ENCODE measurements at regions not wholly inside any gene's neighbourhood (a gene's known extent, or its start where the extent isn't known, plus 50 kb on each side); places are given as distances from the start of the nearest gene placed in this dataset.

GRCh38 chr13:84823528-84823927 lies 941.3 kb upstream of the SLITRK1 start:
- TF ChIP-seq, protein P1, sequence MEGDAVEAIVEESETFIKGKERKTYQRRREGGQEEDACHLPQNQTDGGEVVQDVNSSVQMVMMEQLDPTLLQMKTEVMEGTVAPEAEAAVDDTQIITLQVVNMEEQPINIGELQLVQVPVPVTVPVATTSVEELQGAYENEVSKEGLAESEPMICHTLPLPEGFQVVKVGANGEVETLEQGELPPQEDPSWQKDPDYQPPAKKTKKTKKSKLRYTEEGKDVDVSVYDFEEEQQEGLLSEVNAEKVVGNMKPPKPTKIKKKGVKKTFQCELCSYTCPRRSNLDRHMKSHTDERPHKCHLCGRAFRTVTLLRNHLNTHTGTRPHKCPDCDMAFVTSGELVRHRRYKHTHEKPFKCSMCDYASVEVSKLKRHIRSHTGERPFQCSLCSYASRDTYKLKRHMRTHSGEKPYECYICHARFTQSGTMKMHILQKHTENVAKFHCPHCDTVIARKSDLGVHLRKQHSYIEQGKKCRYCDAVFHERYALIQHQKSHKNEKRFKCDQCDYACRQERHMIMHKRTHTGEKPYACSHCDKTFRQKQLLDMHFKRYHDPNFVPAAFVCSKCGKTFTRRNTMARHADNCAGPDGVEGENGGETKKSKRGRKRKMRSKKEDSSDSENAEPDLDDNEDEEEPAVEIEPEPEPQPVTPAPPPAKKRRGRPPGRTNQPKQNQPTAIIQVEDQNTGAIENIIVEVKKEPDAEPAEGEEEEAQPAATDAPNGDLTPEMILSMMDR (IDR thresholded peaks at IDR 0.05; ENCODE audit: borderline replicate concordance, extremely low read depth, low read length, poor library complexity, severe bottlenecking), result no peak
- no peak for TF ChIP-seq EZH2 (IDR thresholded peaks at IDR 0.05; ENCODE audit: borderline replicate concordance, low read depth, low read length, severe bottlenecking)
